Head of caudate nucleus (tissue), 42 donors: ENCODE measurements at regions not wholly inside any gene's neighbourhood (a gene's known extent, or its start where the extent isn't known, plus 50 kb on each side); places are given as distances from the start of the nearest gene placed in this dataset.

Experiments used
- DNase-seq, 42 donors: peaks; one replicate each; pipeline versions ENCODE4 v3.0.0 to v3.0.0-alpha.2; 2020 to 2021; ENCODE audit warnings: mixed read lengths in 7 of 42
- intact Hi-C: fragments of 100-400 bp; cut with DNase I; formaldehyde crosslinking; loops from one replicate; pipeline ENCODE4 v1.15.0; 2022

DNA sequence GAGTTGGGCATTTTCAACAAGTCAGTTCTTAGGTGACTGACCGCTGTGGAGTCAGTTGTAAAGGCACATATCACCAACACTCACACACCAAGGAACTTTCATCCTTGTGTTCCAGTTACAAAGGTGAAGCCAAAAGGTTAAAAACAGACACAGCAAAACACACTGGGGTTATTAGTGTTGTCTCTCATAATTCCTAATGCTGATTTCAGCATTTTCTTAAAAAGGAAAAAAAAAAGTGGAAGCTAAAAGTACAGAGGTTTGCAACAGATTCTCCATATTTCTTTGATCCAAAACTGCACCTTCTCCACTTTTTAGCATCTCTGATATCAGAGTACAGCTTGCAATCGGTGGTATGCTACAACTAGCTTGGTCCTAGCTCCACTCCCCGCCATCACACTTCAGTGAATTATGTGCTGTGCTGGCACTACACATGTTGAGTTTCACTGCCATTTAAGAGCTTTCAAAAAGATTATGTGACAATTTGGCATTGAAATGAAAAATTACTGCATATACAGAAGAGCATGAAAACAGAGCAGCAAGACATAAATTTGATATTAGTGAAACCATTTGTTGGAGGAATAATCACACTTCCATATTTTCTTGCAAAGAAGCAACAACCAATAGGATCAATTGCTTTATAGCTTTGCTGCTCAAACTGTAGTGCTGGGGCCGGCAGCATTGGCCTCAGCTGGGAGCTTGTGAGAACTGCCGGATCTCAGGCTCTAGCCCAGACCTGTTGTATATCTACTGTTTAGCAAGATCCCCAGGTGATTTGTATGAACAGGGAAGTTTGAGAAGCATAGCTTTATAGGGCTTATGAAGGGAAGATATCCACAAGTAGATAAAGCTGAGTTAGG is 62.3 kb upstream of the DAPL1 start:
- intact Hi-C loops: no loop called here
- DNase-seq: no peak

DNA sequence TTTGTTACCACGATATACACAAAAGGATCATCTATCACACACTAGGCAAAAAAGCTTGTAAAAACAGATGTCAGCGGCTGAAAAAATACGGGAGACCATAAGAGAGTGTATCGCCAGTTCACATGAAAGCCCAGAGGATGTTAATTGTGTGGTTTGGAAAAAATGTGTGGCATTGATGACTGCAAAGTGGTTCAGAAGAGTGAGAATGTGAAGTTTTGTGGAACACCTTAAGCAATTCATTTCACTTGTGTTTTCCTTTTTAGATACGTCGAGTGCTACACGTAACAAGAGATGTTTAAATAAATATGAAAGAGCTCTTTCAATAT is 61.7 kb upstream of the DAPL1 start:
- intact Hi-C loops: no loop called here
- DNase-seq: no peak

DNA sequence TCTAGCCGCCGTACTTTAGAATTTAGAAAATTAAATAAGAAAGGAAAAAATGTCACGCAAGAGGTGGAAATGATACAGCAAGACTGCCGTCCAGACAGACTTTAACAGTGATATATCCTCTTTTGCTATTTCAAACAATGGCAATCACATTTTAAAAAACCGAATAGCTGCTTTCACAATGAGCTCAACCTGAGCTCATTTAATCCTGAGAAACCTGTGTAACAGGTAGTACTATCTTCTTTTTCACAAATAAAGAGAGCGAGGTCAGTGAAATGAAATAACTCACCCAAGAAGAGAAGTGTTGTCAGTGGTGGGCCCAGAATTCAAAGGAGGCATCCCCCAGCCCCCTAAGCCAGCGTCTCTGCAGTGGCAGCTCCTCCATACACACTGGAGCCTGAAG is 60.7 kb upstream of the DAPL1 start:
- intact Hi-C loops: no loop called here
- no peak for DNase-seq

DNA sequence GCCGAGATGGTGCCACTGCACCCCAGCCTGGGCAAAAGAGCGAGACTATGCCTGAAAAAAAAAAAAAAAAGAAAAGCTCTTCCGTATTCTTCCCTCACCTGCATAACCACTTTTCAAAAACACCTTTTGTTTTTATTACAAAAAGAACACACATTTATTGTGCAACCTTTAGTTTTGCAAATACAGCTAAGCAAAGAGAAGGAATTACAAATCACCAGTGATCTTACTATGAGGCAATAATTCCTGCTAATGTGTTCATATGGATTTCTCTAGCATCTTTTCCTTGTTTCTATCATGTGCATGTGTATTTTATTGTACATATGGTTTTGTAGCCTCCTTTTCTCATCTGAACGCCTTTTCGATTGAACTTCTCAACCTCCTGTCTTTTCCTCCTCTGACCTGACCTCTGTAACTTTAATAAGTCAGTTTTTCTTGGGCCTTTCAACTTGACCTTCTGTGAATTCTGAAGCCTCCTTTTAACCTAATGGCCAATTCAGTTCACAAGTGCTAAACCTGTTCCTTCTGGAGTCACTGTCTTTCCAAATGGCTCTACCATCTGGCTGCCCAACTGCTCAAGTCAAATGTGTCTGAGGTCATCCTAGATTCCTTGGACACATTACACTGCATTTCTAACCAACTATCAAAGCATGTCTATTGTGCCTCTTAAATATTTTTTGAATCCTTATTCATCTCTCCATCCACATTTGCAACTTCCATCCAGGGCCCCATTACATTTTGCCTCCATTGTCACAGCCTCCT is 59.1 kb upstream of the DAPL1 start:
- intact Hi-C loops: no loop called here
- DNase-seq: no peak

DNA sequence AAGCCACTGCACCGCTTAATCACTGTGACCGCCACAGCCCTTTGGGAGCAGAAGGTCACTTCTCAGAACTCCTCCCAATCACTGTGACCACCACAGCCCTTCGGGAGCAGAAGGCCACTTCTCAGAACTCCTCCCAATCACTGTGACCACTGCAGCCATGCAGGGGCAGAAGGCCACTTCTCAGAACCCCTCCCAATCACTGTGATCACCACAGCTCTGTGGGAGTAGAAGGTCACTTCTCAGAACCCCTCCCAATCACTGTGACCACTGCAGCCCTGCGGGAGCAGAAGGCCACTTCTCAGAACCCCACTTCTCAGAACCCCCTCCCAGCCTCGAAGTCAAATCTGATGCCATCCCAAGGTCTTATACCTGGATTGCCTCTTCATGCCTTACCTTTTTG is 56.8 kb upstream of the DAPL1 start:
- intact Hi-C loops: no loop called here
- no peak for DNase-seq

DNA sequence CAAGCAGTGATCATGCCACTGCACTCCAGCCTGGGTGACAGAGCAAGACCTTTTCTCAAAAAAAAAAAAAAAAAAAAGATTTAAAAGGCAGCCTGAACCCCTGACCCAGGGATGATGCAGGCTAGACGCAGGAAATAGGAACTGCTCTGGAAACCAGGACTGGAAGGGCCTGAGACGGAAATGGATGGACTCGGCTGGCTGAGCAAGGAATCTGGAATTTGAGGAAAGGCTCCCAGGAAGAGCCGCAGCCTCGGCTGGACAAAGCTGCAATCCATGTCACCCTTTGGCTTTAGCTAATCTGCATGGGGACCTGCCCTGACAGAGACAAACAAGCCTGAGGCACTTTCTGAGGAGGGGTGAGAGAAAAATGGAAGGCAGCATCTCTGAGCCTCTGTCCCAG is 55.0 kb upstream of the DAPL1 start:
- intact Hi-C loops: loop anchor here (10.0 kb wide), 1 partner anchor 55 kb away; no protein-coding TSS in a partner anchor
- DNase-seq: no peak

DNA sequence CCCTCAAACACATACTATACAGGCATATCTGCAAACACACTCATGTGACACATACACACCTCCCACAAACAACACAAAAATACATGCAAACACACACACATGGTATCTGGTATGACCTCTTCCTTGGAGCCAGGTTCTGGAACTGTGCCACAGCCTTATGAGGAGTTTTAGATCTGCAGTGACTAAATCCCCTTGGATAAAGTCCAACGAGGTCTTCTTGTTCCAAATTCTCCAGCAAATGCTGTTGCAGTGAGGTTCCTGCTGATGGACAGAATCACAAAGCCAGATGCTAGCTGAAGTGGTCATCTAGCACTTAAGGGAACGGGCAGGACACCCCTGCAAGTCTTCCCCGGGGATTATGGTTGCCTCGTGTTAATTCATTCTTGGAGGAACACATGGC is 54.5 kb upstream of the DAPL1 start:
- no peak for DNase-seq
- intact Hi-C loops: loop anchor here (10.0 kb wide), 1 partner anchor 56 kb away; no protein-coding TSS in a partner anchor

DNA sequence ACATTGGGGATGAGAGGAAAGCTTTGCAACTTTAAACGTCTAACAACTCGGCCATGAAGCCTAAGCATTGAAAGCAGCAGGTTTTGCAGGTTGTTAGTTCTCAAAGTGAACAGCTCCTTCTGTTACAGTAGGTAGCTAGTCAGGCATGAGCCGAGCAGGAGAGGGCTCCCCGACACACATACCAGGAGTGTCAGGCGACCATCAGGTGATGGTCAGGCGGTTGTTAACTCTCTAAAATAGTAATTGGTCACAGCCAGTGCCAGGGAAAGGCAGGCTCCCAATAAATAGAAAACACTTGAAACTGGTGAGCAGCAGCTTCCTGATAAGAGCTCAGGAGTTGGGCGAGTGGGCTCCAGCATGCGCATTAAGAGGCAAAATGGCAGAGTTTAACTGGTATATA is 53.5 kb upstream of the DAPL1 start:
- intact Hi-C loops: loop anchor here (10.0 kb wide), 1 partner anchor 57 kb away; no protein-coding TSS in a partner anchor
- DNase-seq: no peak

DNA sequence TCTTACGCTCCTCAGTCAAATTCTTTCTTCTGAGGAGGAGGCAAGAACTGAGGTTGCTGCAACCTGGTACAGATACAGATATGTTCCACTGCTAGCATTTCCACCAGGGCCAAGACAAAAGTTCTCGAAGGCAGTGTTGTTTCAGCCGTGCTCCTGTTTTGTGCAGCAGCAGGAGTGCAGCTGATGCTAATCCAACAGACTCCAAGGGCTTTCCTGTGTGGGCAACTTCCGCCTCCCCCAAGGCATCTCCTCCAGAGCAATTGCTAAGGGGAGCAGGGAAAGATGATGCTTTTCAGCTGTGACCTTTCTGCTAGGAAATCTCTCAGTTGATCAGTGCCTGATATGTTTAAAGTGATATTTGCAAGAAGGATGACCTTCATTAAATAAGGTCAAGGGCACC is 52.6 kb upstream of the DAPL1 start:
- intact Hi-C loops: loop anchor here (10.0 kb wide), 1 partner anchor 58 kb away; no protein-coding TSS in a partner anchor
- DNase-seq: peak in 2 of 42 donors; percentile 40 to 46

DNA sequence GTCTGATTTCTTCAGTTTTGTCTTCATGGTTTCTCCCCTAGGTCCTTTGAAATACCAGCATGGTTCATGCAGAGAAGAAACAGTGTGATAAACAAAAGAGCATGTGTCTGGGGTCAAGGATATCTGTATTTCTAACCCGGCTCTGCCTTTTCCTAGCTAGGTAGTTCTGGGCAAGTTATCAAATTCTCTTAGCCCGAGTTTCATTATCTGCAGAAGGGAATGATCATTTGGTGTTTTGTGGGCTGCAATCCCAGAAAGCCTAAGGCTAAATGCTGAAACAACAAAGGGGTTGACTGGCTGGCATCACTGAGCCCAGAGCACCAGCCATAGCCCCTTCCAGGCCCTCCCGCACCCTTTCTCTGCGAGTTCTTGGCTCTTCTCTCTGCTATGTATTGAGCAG is 51.7 kb upstream of the DAPL1 start:
- DNase-seq: no peak
- intact Hi-C loops: loop anchor here (10.0 kb wide), 1 partner anchor 59 kb away; no protein-coding TSS in a partner anchor

DNA sequence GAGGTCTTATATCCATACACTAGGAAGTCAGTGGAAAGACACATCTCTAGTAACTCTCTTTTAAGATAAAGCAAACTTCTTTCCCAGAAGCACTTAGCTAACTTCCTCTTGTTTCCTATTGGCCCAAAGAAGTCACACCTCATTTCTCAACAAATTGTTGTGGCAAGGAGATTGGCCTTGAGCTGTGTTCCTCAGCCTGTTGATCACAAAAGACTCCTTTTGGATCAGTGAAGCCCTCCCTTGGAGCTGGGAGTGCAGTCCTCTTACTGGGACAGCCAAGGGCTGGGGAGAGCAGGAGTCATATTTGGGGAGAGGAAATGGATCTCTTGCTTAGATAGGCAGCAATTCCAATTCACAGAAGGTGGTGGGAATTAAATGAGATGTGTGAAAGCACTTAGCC is 51.2 kb upstream of the DAPL1 start:
- DNase-seq: no peak
- intact Hi-C loops: loop anchor here (10.0 kb wide), 1 partner anchor 59 kb away; no protein-coding TSS in a partner anchor

DNA sequence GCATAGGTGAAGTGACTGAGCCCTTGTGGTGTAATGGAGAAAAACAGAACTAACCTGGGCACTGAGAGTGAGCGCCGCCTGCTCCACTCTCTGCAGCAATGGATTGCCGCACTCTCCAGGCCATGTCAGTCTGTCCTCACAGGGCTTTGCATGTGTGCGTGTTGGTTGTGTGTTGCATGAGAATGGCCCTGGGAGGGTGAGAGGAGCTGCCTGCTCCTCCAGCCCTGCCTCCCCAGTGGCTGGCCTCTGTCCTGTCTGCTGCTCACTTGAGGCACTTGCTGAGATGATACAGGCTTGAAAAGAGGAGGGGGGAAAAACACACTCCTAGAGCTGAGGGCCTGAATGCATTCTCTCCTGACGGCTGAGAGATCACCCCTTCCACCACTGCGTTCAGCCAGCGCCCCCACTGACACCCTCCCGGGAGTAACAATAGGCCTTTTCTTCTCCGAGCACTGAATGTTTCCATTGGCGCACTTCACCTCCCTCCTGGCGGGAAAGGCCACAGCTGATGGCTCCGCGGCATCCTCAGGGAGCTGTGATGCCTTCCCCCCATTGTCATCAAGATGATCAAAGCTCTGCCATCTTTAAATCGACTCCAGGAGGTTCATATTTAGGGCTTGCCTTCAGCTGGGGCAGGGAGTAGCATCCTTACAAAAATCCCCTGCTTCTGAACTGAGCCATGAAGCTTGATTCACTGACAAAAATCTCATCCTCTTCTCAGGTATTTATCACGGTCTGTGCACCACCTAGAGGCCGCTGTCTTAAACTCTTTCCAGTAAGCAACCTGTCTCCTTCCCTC is 49.9 kb upstream of the DAPL1 start:
- intact Hi-C loops: loop anchor here (5.0 to 10.0 kb wide), 3 partner anchors 60 to 713 kb away; partner anchors contain the start of genes CCDC148 and PKP4
- peak; percentile 61 to 88 (median 78) for DNase-seq
